Naive B cell (primary cell): ENCODE measurements at regions not wholly inside any gene's neighbourhood (a gene's known extent, or its start where the extent isn't known, plus 50 kb on each side); places are given as distances from the start of the nearest gene placed in this dataset.
A peak's percentile ranks its signal among the peaks of the same experiment; 100 is the strongest.
"Not testable (repeated sequence)": the region's sequence is repeated elsewhere in the genome, so short reads cannot be mapped to it uniquely, and the experiment has no call there.

Source experiments
- ATAC-seq, 2 donors: fragments of 150-1000 bp; cut with Tn5 transposase; 2 replicates each; pipeline ENCODE4 v1.10.0; 2021; ENCODE audit warnings: low read depth in 2 of 2, mild to moderate bottlenecking in 2 of 2, moderate library complexity in 2 of 2
- DNase-seq: peaks from one replicate; pipeline ENCODE4 v3.0.0; 2022
- H3K27ac Mint-ChIP-seq, 6 donors: one replicate each; pipeline ENCODE4 v1.8.0; 2020 to 2022; ENCODE audit warnings: mild to moderate bottlenecking in 6 of 6, mixed read lengths in 6 of 6, moderate library complexity in 5 of 6, inconsistent platforms in 2 of 6
- H3K27me3 Mint-ChIP-seq, 3 donors: one replicate each; pipeline ENCODE4 v1.8.0; 2021 to 2022; ENCODE audit warnings: mixed read lengths in 3 of 3, mild to moderate bottlenecking in 1 of 3
- H3K36me3 Mint-ChIP-seq, 2 donors: one replicate each; pipeline ENCODE4 v1.8.0; 2020 to 2022; ENCODE audit warnings: mixed read lengths in 2 of 2, inconsistent platforms in 1 of 2, mild to moderate bottlenecking in 1 of 2
- H3K4me1 Mint-ChIP-seq, 3 donors: one replicate each; pipeline ENCODE4 v1.8.0; 2020 to 2022; ENCODE audit warnings: mixed read lengths in 3 of 3, inconsistent platforms in 1 of 3, mild to moderate bottlenecking in 1 of 3, moderate library complexity in 1 of 3
- H3K4me3 Mint-ChIP-seq, 8 donors: one replicate each; pipeline ENCODE4 v1.8.0; 2020 to 2022; ENCODE audit warnings: mild to moderate bottlenecking in 8 of 8, mixed read lengths in 8 of 8, moderate library complexity in 8 of 8, inconsistent platforms in 2 of 8
- H3K9me3 Mint-ChIP-seq, 7 donors: one replicate each; pipeline ENCODE4 v1.8.0; 2020 to 2022; ENCODE audit warnings: mixed read lengths in 7 of 7, mild to moderate bottlenecking in 5 of 7, inconsistent platforms in 2 of 7, moderate library complexity in 1 of 7

- no peak for DNase-seq
- Mint-ChIP-seq H3K4me3 (no peak overlapping the region), H3K4me1 (no peaks in the 10 kb centered on the region), H3K9me3 (peaks cover 0 to 2% (median 0%) of the 10 kb centered on the region in 7 donors), H3K27ac (no peak overlapping the region), H3K27me3 (peaks cover 8 to 39% (median 15%) of the 10 kb centered on the region in 3 donors), H3K36me3 (no peaks in the 10 kb centered on the region)
- no peak for ATAC-seq
Measured at GRCh38 chr6:167402195-167402686, 77.4 kb downstream of the TTLL2 start.

- Mint-ChIP-seq H3K4me3 (no peak overlapping the region), H3K4me1 (no peaks in the 10 kb centered on the region)
Measured at GRCh38 chr6:167403427-167403826, 78.5 kb downstream of the TTLL2 start.

GRCh38 chr6:167404385-167405049 lies 79.6 kb downstream of the TTLL2 start:
- DNase-seq (no peak), ATAC-seq (no peak)
- Mint-ChIP-seq H3K4me3 (no peak overlapping the region), H3K27ac (no peak overlapping the region), H3K27me3 (peaks cover 12 to 42% (median 18%) of the 10 kb centered on the region in 3 donors), H3K9me3 (peaks cover 0 to 2% (median 0%) of the 10 kb centered on the region in 7 donors), H3K36me3 (no peaks in the 10 kb centered on the region), H3K4me1 (no peaks in the 10 kb centered on the region)

More at GRCh38 chr6:167403427-167403826, 78.5 kb downstream of the TTLL2 start:
- Mint-ChIP-seq H3K27ac (no peak overlapping the region), H3K36me3 (no peaks in the 10 kb centered on the region), H3K9me3 (peaks cover 0 to 2% (median 0%) of the 10 kb centered on the region in 7 donors), H3K27me3 (peaks cover 8 to 39% (median 15%) of the 10 kb centered on the region in 3 donors)
- no peak for ATAC-seq
- DNase-seq = no peak

GRCh38 chr6:167405778-167406532 lies 81.1 kb downstream of the TTLL2 start:
- no peak overlapping the region for H3K27ac Mint-ChIP-seq
- H3K4me1 Mint-ChIP-seq = no peaks in the 10 kb centered on the region
- H3K27me3 Mint-ChIP-seq = peaks cover 15 to 36% (median 22%) of the 10 kb centered on the region in 3 donors

GRCh38 chr6:167406533-167407238 lies 81.8 kb downstream of the TTLL2 start:
- not testable (repeated sequence) for H3K4me1 Mint-ChIP-seq, H3K27ac Mint-ChIP-seq, DNase-seq, ATAC-seq, H3K4me3 Mint-ChIP-seq, H3K36me3 Mint-ChIP-seq, H3K9me3 Mint-ChIP-seq
- H3K27me3 Mint-ChIP-seq = peaks cover 15 to 36% (median 22%) of the 10 kb centered on the region in 3 donors

More at GRCh38 chr6:167405778-167406532, 81.1 kb downstream of the TTLL2 start:
- Mint-ChIP-seq H3K36me3 (no peaks in the 10 kb centered on the region), H3K4me3 (peak overlapping the region in 1 of 8 donors; percentile 1), H3K9me3 (peaks cover 0 to 2% (median 0%) of the 10 kb centered on the region in 7 donors)
- ATAC-seq = no peak
- DNase-seq = no peak

- Mint-ChIP-seq H3K9me3 (no peaks in the 10 kb centered on the region), H3K36me3 (no peaks in the 10 kb centered on the region), H3K4me1 (no peaks in the 10 kb centered on the region)
Measured at GRCh38 chr6:167407239-167408064, 82.6 kb downstream of the TTLL2 start.

GRCh38 chr6:167408235-167408869 lies 83.5 kb downstream of the TTLL2 start:
- no peak overlapping the region for H3K4me3 Mint-ChIP-seq

More at GRCh38 chr6:167407239-167408064, 82.6 kb downstream of the TTLL2 start:
- DNase-seq = no peak
- Mint-ChIP-seq H3K27me3 (peaks cover 15 to 36% (median 25%) of the 10 kb centered on the region in 3 donors), H3K27ac (no peak overlapping the region), H3K4me3 (no peak overlapping the region)
- no peak for ATAC-seq

GRCh38 chr6:167409079-167409478 lies 84.2 kb downstream of the TTLL2 start:
- no peak for ATAC-seq
- Mint-ChIP-seq H3K4me3 (no peak overlapping the region), H3K9me3 (no peaks in the 10 kb centered on the region), H3K4me1 (no peaks in the 10 kb centered on the region), H3K27me3 (peaks cover 15 to 29% (median 28%) of the 10 kb centered on the region in 3 donors), H3K27ac (peak overlapping the region in 1 of 6 donors; percentile 43), H3K36me3 (no peaks in the 10 kb centered on the region)
- DNase-seq = no peak

More at GRCh38 chr6:167408235-167408869, 83.5 kb downstream of the TTLL2 start:
- ATAC-seq (no peak), DNase-seq (no peak)
- H3K27ac Mint-ChIP-seq = no peak overlapping the region
- no peaks in the 10 kb centered on the region for H3K36me3 Mint-ChIP-seq
- H3K9me3 Mint-ChIP-seq = no peaks in the 10 kb centered on the region
- no peaks in the 10 kb centered on the region for H3K4me1 Mint-ChIP-seq
- peaks cover 15 to 35% (median 26%) of the 10 kb centered on the region in 3 donors for H3K27me3 Mint-ChIP-seq

- Mint-ChIP-seq H3K27ac (no peak overlapping the region), H3K9me3 (no peaks in the 10 kb centered on the region), H3K4me1 (no peaks in the 10 kb centered on the region), H3K36me3 (no peaks in the 10 kb centered on the region), H3K27me3 (peaks cover 15 to 29% (median 21%) of the 10 kb centered on the region in 3 donors), H3K4me3 (no peak overlapping the region)
- DNase-seq = no peak
- ATAC-seq = no peak
Measured at GRCh38 chr6:167409694-167410093, 84.8 kb downstream of the TTLL2 start.

GRCh38 chr6:167410462-167410861 lies 85.6 kb downstream of the TTLL2 start:
- H3K36me3 Mint-ChIP-seq = no peaks in the 10 kb centered on the region

GRCh38 chr6:167412506-167412905 lies 87.6 kb downstream of the TTLL2 start:
- Mint-ChIP-seq H3K36me3 (no peaks in the 10 kb centered on the region), H3K27ac (no peak overlapping the region), H3K4me1 (no peaks in the 10 kb centered on the region), H3K9me3 (no peaks in the 10 kb centered on the region), H3K4me3 (no peak overlapping the region), H3K27me3 (peaks cover 16 to 23% (median 21%) of the 10 kb centered on the region in 3 donors)
- ATAC-seq (no peak), DNase-seq (no peak)

More at GRCh38 chr6:167410462-167410861, 85.6 kb downstream of the TTLL2 start:
- H3K27ac Mint-ChIP-seq = peak overlapping the region in 1 of 6 donors; percentile 30
- peaks cover 14 to 29% (median 14%) of the 10 kb centered on the region in 3 donors for H3K27me3 Mint-ChIP-seq
- no peaks in the 10 kb centered on the region for H3K4me1 Mint-ChIP-seq
- no peak overlapping the region for H3K4me3 Mint-ChIP-seq
- no peaks in the 10 kb centered on the region for H3K9me3 Mint-ChIP-seq
- DNase-seq (no peak), ATAC-seq (no peak)

GRCh38 chr6:167415441-167415961 lies 90.6 kb downstream of the TTLL2 start:
- no peak overlapping the region for H3K27ac Mint-ChIP-seq
- no peaks in the 10 kb centered on the region for H3K4me1 Mint-ChIP-seq
- peaks cover 13 to 21% (median 16%) of the 10 kb centered on the region in 3 donors for H3K27me3 Mint-ChIP-seq
- H3K9me3 Mint-ChIP-seq = no peaks in the 10 kb centered on the region
- ATAC-seq (no peak), DNase-seq (no peak)
- no peak overlapping the region for H3K4me3 Mint-ChIP-seq
- no peaks in the 10 kb centered on the region for H3K36me3 Mint-ChIP-seq
